NT2/D1 (cell line): ENCODE measurements at regions not wholly inside any gene's neighbourhood (a gene's known extent, or its start where the extent isn't known, plus 50 kb on each side); places are given as distances from the start of the nearest gene placed in this dataset.

Experiments used
- SUZ12 ChIP-seq: IDR thresholded peaks from 2 replicates; pipeline ENCODE4 v1.6.1; 2011; ENCODE audit not compliant: insufficient read length, insufficient read depth; ENCODE audit errors: extremely low read depth
- YY1 ChIP-seq: IDR thresholded peaks from 2 replicates; pipeline ENCODE4 v1.6.1; 2011; ENCODE audit not compliant: insufficient read length, insufficient read depth
- ZNF274 ChIP-seq: IDR thresholded peaks from 2 replicates; pipeline ENCODE4 v1.6.1; 2011; ENCODE audit warnings: mild to moderate bottlenecking, low read depth, low read length

- TF ChIP-seq YY1 = no peak
- TF ChIP-seq SUZ12 = no peak
- TF ChIP-seq ZNF274 = no peak
Measured at GRCh38 chr3:4197670-4198069, 105.5 kb upstream of the SETMAR start.
